Ovary (tissue), 7 donors: ENCODE measurements at regions not wholly inside any gene's neighbourhood (a gene's known extent, or its start where the extent isn't known, plus 50 kb on each side); places are given as distances from the start of the nearest gene placed in this dataset.

Experiments used
- DNase-seq, 5 donors: peaks; one replicate each; pipeline ENCODE4 v3.0.0-alpha.2; 2019 to 2020
- H3K27ac ChIP-seq, 2 donors: fragments of 200-600 bp; one replicate each; pipeline versions ENCODE4 v1.5.1 to v1.8.0; 2019 to 2022
- H3K27me3 ChIP-seq: fragments of 200-600 bp; one replicate; pipeline ENCODE4 v1.8.0; 2022
- H3K36me3 ChIP-seq: fragments of 200-600 bp; sonication (generic); one replicate; pipeline ENCODE4 v1.5.1; 2019
- H3K4me1 ChIP-seq: one replicate; pipeline ENCODE4 v1.8.1; 2013; ENCODE audit warnings: mild to moderate bottlenecking, moderate library complexity; ENCODE audit not compliant: insufficient read depth
- H3K4me3 ChIP-seq: fragments of 200-600 bp; sonication (generic); one replicate; pipeline ENCODE4 v1.5.1; 2017
- H3K9me3 ChIP-seq, 2 donors: fragments of 200-600 bp in 1 of 2; sonication (generic) in 1 of 2; one replicate each; pipeline versions ENCODE4 v1.5.1 to v1.8.1; 2013 to 2019; ENCODE audit warnings: mild to moderate bottlenecking in 1 of 2, moderate library complexity in 1 of 2
- EP300 ChIP-seq: sonication (generic); formaldehyde crosslinking; IDR thresholded peaks from one replicate; pipeline ENCODE4 v1.6.1; 2017; ENCODE audit warnings: antibody characterized with exemption
- POLR2A ChIP-seq: fragments of 450-650 bp; IDR thresholded peaks from one replicate; pipeline ENCODE4 v1.6.1; 2017; ENCODE audit warnings: antibody characterized with exemption, mild to moderate bottlenecking, moderate library complexity
- intact Hi-C, 4 donors: fragments of 100-400 bp; cut with DNase I; formaldehyde crosslinking; loops; one replicate each; pipeline versions ENCODE4 v1.11.0 to v1.15.1; 2022 to 2023
- TF ChIP-seq, protein P1 (sequence below), 3 donors: fragments of 450-650 bp in 2 of 3; fragments of 200-600 bp in 1 of 3; IDR thresholded peaks; one replicate each; pipeline versions ENCODE4 v1.5.1 to v1.8.0; 2016 to 2022; ENCODE audit warnings: antibody characterized with exemption in 3 of 3, mild to moderate bottlenecking in 1 of 3
- donor health status: DM: no; HTN: no; CAD: no; lungs with moderate emphysema.
- donor health status: DM: no; HTN: no; CAD: no.
- donor health status: Bipolar disorder and iron deficiency.
- donor health status: DM: no; HTN: no; CAD: no.
- donor health status: DM: yes; HTN: yes; CAD: no.

- no peak for DNase-seq
- H3K27me3 ChIP-seq = no peaks in the 10 kb centered on the region
- H3K27ac ChIP-seq = no peak overlapping the region
- no peaks in the 10 kb centered on the region for H3K4me1 ChIP-seq
- intact Hi-C loops = no loop called here
- H3K9me3 ChIP-seq = no peaks in the 10 kb centered on the region
- H3K4me3 ChIP-seq = no peak overlapping the region
- TF ChIP-seq EP300 = no peak
- no peak for TF ChIP-seq POLR2A
- TF ChIP-seq, protein P1, sequence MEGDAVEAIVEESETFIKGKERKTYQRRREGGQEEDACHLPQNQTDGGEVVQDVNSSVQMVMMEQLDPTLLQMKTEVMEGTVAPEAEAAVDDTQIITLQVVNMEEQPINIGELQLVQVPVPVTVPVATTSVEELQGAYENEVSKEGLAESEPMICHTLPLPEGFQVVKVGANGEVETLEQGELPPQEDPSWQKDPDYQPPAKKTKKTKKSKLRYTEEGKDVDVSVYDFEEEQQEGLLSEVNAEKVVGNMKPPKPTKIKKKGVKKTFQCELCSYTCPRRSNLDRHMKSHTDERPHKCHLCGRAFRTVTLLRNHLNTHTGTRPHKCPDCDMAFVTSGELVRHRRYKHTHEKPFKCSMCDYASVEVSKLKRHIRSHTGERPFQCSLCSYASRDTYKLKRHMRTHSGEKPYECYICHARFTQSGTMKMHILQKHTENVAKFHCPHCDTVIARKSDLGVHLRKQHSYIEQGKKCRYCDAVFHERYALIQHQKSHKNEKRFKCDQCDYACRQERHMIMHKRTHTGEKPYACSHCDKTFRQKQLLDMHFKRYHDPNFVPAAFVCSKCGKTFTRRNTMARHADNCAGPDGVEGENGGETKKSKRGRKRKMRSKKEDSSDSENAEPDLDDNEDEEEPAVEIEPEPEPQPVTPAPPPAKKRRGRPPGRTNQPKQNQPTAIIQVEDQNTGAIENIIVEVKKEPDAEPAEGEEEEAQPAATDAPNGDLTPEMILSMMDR (IDR thresholded peaks at IDR 0.05) = no peak
- no peaks in the 10 kb centered on the region for H3K36me3 ChIP-seq
Observed at GRCh38 chr4:137583671-137584070, 51.4 kb upstream of the PCDH18 start.
